Stimulated activated naive CD8-positive, alpha-beta T cell treated with anti-CD3 and anti-CD28 coated beads, Interleukin-15, Interleukin-2, amounts not matched to agents 100 ng/mL and 50 ng/mL, for 24 hours (primary cell): ENCODE measurements at regions not wholly inside any gene's neighbourhood (a gene's known extent, or its start where the extent isn't known, plus 50 kb on each side); places are given as distances from the start of the nearest gene placed in this dataset.

Experiments used
- H3K27ac Mint-ChIP-seq: one replicate; pipeline ENCODE4 v1.8.0; 2021; ENCODE audit warnings: mild to moderate bottlenecking, mixed read lengths
- H3K27me3 Mint-ChIP-seq: one replicate; pipeline ENCODE4 v1.8.0; 2021; ENCODE audit warnings: mixed read lengths
- H3K36me3 Mint-ChIP-seq: one replicate; pipeline ENCODE4 v1.8.0; 2021; ENCODE audit warnings: low read depth, mixed read lengths
- H3K4me1 Mint-ChIP-seq: one replicate; pipeline ENCODE4 v1.8.0; 2021; ENCODE audit warnings: low read depth, mixed read lengths
- H3K4me3 Mint-ChIP-seq: one replicate; pipeline ENCODE4 v1.8.0; 2021; ENCODE audit warnings: mild to moderate bottlenecking, mixed read lengths
- H3K9me3 Mint-ChIP-seq: one replicate; pipeline ENCODE4 v1.8.0; 2021; ENCODE audit warnings: mixed read lengths

DNA sequence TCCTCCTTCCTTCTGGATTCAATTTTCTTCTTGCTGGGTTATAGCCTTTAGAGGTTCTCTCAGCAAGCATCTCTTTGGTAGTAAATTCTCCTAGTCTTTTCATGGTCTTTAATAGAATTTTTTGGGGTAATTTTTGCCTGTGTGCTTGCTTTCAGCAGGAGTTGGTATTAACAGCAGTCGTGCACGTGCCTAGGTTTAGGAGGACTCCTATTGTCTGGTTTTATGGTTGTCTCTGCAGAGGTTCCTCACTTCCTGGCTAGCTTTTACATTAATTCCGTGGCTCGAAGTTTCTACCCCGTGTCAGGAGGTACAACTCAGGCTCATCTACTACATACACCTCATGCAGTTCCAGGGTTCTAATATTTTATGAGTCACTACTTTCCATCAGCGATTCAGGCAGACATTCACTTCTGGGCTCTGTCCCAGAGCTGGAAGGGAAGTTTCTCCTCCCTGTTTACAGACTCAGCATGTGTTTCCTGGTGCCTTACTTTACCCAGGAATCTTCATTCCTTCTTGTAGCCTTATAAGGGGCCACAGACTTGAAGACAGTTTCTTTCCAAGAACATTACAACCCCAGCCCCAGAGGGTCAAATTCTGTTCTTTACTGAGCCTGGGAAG lies 643.6 kb downstream of the HS3ST4 start:
- no peak overlapping the region for H3K27ac Mint-ChIP-seq
- no peaks in the 10 kb centered on the region for H3K4me1 Mint-ChIP-seq

DNA sequence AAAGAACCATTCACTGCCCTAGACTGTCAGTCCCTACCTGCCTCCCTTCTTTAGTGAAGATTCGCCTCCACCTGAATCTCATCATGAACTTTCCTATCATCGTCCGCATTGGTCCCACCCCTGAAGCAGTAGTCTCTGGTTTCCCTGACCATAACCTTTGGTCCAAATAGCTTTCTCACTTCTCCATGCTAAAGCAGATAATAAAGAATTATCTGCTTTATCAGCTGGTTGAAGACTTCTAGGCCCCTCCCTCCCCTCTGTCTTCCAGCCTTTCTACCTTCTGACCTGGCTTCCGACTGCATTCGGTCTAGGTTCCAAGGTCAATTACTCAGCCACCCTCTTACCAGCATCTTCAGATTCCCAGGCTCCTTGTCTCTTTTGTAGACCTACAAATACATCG lies 650.9 kb downstream of the HS3ST4 start:
- Mint-ChIP-seq H3K27me3 (peaks cover 5% of the 10 kb centered on the region), H3K9me3 (peaks cover 4% of the 10 kb centered on the region), H3K4me3 (no peak overlapping the region), H3K36me3 (no peaks in the 10 kb centered on the region), H3K27ac (no peak overlapping the region), H3K4me1 (no peaks in the 10 kb centered on the region)

More for the DNA sequence above, 643.6 kb downstream of the HS3ST4 start:
- Mint-ChIP-seq H3K36me3 (no peaks in the 10 kb centered on the region), H3K9me3 (peaks cover 3% of the 10 kb centered on the region), H3K4me3 (no peak overlapping the region), H3K27me3 (peaks cover 4% of the 10 kb centered on the region)

DNA sequence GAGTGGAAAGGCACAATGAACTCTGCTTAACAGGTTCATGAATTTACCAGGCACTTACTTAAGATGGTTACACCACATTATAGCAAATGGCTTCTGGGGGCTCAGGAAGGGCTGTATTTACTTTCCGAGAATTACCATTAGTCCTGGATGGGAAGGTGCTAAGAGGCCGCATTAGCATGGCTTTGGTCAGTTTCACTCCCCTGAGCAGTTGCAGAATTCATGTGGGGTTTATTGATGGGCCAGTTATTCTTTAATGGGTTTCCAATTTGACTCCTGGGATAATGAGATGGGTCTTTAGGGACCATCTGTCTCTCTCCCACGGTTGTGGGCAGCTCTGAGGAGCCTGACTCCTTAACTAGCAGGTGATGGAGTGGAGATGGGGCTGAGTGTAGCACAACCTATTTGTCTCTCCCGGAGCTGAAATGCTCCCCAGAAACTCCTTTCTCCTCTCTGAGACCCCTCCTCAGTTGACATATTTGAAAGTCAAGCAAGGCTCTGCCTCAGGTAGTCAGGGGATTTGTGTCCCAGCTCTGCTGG lies 652.5 kb downstream of the HS3ST4 start:
- Mint-ChIP-seq H3K9me3 (peaks cover 4% of the 10 kb centered on the region), H3K27me3 (peaks cover 5% of the 10 kb centered on the region)

DNA sequence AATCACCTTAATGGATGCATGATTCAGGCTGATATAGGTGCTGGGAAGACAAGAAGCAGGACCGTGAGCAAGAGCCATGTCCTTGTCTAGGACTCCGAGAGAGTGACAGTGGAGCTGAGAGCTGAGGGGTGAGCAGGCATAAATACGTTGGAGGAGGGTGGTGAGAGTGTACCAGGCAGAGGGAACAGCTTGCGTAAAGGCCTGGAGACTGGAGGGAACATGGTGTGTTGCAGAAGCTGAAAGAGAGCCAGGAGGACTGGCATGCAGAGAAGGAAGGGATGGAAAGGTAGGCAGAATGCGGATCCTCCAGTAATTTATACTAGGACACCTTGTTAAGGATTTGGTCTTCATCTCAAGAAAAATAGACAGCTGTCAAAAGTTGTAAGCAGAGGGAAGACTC lies 653.2 kb downstream of the HS3ST4 start:
- no peaks in the 10 kb centered on the region for H3K4me1 Mint-ChIP-seq
- peaks cover 5% of the 10 kb centered on the region for H3K27me3 Mint-ChIP-seq
- no peaks in the 10 kb centered on the region for H3K36me3 Mint-ChIP-seq
- H3K27ac Mint-ChIP-seq = no peak overlapping the region
- H3K4me3 Mint-ChIP-seq = no peak overlapping the region
- H3K9me3 Mint-ChIP-seq = peaks cover 4% of the 10 kb centered on the region

More for the DNA sequence above, 652.5 kb downstream of the HS3ST4 start:
- H3K4me3 Mint-ChIP-seq = no peak overlapping the region
- no peak overlapping the region for H3K27ac Mint-ChIP-seq
- no peaks in the 10 kb centered on the region for H3K36me3 Mint-ChIP-seq
- H3K4me1 Mint-ChIP-seq = no peaks in the 10 kb centered on the region

DNA sequence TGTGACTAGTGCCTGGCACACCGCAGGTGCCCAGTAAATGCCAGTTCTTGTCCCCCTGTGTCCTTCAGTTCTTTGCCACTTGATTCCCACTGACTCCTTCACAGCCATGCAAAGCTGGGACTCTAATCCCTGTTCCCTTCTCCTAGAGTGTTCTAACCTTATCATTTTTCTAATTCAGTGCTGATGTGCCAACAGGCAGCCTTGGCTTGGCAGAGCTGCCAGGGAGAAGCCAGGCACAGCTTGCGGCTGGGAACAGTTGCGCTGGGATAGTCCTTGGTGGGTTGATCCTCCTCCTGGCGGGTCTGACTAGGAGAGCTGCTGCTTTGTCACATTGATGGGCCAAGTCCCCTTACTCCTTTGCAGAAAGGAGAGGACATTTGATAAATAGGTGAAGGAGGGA lies 654.2 kb downstream of the HS3ST4 start:
- Mint-ChIP-seq H3K36me3 (no peaks in the 10 kb centered on the region), H3K27ac (no peak overlapping the region), H3K4me1 (no peaks in the 10 kb centered on the region), H3K27me3 (peaks cover 5% of the 10 kb centered on the region), H3K4me3 (no peak overlapping the region), H3K9me3 (peaks cover 4% of the 10 kb centered on the region)

DNA sequence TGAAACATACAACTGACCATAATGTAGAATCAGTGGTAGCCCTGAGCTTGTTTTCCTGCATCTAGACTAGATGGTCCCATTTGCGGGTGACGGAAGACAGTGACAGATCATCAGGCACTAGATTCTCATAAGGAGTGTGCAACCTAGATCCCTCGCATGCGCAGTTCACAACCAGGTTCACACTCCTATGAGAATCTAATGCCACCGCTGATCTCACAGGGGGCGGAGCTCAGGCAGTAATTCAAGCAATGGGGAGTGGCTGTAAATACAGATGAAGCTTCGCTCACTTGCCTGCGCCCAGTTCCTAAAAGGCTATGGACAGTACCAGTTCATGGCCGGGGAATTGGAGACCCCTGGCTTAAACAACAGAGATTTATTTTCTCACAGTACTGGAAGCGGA lies 656.3 kb downstream of the HS3ST4 start:
- Mint-ChIP-seq H3K27ac (no peak overlapping the region), H3K27me3 (peaks cover 5% of the 10 kb centered on the region), H3K36me3 (no peaks in the 10 kb centered on the region), H3K9me3 (no peaks in the 10 kb centered on the region), H3K4me3 (no peak overlapping the region), H3K4me1 (no peaks in the 10 kb centered on the region)

DNA sequence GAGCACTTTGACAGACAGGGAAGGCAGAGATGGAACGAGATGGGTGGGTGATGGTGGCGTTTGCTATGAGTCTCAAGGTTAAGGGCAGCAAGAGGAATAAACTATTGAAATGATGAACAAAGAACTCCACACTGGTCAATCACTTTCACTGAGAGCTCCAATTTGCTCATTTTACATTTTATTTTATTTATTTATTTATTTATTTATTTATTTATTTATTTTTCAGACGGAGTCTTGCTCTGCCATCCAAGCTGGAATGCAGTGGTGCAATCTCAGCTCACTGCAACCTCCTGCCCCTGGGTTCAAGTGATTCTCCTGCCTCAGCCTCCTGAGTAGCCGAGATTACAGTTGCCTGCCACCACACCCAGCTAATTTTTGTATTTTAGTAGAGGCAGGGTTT lies 669.1 kb downstream of the HS3ST4 start:
- Mint-ChIP-seq H3K4me1 (no peaks in the 10 kb centered on the region), H3K4me3 (no peak overlapping the region), H3K27ac (no peak overlapping the region), H3K9me3 (peaks cover 5% of the 10 kb centered on the region), H3K36me3 (no peaks in the 10 kb centered on the region), H3K27me3 (no peaks in the 10 kb centered on the region)

DNA sequence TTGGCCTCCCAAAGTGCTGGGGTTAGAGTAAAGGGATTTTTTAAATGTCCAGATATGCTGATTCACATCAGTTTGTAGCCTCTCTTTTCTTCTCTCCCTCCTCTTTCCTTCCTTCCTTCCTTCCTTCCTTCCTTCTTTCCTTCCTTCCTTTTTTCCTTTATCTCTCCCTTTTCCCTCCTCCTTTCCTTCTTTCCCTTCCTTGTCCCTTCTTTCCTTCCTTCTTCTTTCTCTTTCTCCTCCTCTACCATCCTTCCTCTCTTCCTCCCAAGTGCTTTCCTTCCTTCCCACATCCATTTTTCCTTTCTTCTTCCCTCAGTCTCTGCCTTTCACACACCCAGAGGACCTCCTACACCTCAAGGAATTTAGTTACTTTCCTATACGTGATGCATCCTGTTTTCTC lies 671.8 kb downstream of the HS3ST4 start:
- Mint-ChIP-seq H3K27ac (no peak overlapping the region), H3K9me3 (no peaks in the 10 kb centered on the region), H3K27me3 (no peaks in the 10 kb centered on the region), H3K4me3 (no peak overlapping the region), H3K4me1 (no peaks in the 10 kb centered on the region), H3K36me3 (no peaks in the 10 kb centered on the region)

DNA sequence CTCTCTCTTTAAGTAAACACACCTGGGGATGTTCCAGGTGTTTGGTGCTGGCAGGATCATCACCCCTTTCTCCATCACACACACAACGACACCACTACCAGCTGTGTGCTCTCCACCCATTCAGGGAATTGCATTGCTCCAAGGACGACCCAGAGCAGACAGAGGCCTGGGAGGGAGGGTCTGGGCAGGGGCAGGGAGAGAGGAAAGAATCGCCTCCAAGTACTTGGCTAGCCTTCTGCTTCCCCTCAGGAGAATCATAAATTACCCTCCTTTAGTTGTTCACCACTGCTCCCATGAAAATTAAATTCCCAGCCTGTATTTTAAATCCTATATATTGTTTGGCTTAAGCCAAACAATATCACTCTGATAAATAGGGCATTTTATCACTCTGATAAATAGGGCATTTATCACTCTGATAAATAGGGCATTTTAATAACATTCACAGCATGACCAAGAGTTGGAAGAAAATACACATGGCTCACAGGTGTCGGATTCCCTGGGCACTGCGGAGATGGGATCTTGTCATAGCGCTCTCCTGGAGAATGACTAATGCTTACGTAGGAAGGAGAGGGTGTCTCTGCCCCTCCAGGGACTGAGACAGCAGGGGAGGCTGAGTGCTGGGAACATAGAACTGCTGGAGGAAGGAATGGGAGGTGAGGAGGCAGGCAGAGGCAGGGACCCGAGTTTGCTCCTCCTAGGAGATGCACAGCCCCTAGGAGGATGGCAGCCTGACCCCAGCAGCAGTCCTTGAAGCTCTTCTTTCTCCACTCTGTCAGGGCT lies 673.6 kb downstream of the HS3ST4 start:
- no peaks in the 10 kb centered on the region for H3K27me3 Mint-ChIP-seq
- H3K4me1 Mint-ChIP-seq = no peaks in the 10 kb centered on the region
- H3K27ac Mint-ChIP-seq = no peak overlapping the region
- H3K36me3 Mint-ChIP-seq = no peaks in the 10 kb centered on the region
- H3K9me3 Mint-ChIP-seq = no peaks in the 10 kb centered on the region
- H3K4me3 Mint-ChIP-seq = no peak overlapping the region

DNA sequence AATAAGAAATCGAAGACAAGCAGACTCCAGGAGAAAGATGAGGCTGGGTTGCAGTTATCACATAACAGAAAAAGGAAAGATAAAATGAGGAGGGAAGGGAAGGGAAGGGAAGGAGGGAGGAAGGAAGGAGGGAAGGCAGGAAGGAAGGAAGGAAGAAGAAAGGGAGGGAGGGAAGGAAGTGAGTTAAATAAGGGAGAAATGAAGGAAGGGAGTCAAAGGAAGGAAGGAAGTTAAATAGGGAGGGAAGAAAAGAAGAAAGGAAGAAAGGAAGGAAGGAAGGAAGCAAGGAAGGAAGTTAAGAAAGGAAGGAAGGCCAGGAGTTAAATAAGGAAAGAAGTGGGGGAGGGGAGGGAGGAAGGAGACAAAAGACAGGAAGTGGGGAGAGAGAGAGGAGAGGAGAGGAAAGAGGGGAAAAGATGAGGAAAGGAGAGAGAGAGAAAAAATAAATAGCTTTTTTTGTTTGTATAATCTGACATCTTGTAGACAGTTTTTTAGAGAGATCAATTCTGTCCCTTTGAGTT lies 679.6 kb downstream of the HS3ST4 start:
- no peak overlapping the region for H3K27ac Mint-ChIP-seq
- no peaks in the 10 kb centered on the region for H3K4me1 Mint-ChIP-seq
- no peaks in the 10 kb centered on the region for H3K9me3 Mint-ChIP-seq
- no peak overlapping the region for H3K4me3 Mint-ChIP-seq
- no peaks in the 10 kb centered on the region for H3K36me3 Mint-ChIP-seq
- no peaks in the 10 kb centered on the region for H3K27me3 Mint-ChIP-seq

DNA sequence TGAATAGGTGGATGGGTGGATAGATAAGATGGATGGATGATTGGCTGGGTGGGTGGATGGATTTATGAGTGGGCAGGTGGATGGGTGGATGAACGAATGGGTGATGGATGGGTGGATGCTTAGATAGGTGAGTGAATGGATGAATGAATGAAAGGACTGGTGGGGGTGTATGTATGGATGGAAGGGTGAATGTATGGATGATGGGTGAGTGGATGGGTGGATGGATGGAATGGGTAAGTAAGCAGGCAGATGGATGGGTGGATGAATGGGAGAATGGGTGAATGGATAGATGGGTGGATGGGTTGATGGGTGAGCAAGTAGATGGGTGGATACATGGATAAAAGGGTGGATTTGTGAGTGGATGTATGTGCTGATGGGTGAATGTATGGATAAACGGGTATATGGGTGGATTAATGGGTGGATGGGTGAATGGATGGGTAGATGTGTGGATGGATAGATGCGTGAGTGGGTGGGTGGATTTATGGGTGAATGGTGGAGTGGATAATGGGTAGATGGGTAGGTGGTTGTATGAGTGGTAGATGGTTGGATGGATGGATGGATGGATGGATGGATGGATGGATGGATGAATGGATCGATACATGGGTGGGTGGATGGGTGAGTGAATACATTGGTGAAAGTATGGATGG lies 682.6 kb downstream of the HS3ST4 start:
- H3K9me3 Mint-ChIP-seq = no peaks in the 10 kb centered on the region
- no peaks in the 10 kb centered on the region for H3K36me3 Mint-ChIP-seq
- H3K27ac Mint-ChIP-seq = no peak overlapping the region
- H3K4me3 Mint-ChIP-seq = no peak overlapping the region
- H3K27me3 Mint-ChIP-seq = no peaks in the 10 kb centered on the region
- H3K4me1 Mint-ChIP-seq = no peaks in the 10 kb centered on the region

DNA sequence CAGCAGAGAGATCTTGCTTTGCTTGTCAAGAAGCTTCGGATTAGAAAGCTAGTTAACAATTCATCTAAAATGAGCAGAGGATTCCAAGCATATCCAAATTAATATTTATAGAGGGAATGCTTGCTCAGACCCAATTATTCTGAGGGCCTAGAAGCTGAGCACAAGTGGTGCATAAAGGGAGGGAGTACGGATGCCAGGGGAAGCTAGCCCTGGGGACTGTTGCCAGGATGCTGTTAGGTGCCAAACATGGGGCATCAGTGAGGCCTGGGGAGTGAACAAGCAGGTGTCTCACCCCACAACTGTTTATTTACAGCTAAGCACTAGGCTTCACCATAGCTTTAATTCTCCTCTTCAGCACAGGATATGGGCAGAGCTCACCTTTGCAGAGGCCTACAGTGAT lies 684.1 kb upstream of the C16orf82 start:
- no peak overlapping the region for H3K27ac Mint-ChIP-seq
- no peak overlapping the region for H3K4me3 Mint-ChIP-seq
- no peaks in the 10 kb centered on the region for H3K27me3 Mint-ChIP-seq
- H3K36me3 Mint-ChIP-seq = no peaks in the 10 kb centered on the region
- H3K4me1 Mint-ChIP-seq = no peaks in the 10 kb centered on the region
- no peaks in the 10 kb centered on the region for H3K9me3 Mint-ChIP-seq

DNA sequence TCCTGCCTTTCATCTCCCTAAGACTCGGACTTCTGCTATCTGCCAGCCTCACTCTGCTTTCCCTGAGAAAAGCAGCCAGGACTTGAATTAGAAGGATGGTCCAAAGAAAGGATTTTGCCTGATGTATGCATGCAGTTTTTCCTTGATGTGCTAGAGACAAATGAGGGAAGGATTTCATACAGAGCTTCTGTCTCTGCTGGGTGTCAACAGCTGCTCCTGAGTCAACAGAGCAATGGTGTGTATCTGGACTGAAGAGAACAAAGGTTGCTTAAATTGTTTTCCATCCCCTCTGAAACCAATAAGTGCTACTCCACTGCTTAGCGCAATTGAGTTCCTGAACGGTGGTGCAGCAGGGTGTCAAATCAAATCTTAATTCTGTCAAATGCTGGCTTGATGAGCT lies 680.6 kb upstream of the C16orf82 start:
- Mint-ChIP-seq H3K4me1 (no peaks in the 10 kb centered on the region), H3K27ac (no peak overlapping the region), H3K36me3 (no peaks in the 10 kb centered on the region), H3K9me3 (no peaks in the 10 kb centered on the region), H3K4me3 (no peak overlapping the region), H3K27me3 (peaks cover 9% of the 10 kb centered on the region)

DNA sequence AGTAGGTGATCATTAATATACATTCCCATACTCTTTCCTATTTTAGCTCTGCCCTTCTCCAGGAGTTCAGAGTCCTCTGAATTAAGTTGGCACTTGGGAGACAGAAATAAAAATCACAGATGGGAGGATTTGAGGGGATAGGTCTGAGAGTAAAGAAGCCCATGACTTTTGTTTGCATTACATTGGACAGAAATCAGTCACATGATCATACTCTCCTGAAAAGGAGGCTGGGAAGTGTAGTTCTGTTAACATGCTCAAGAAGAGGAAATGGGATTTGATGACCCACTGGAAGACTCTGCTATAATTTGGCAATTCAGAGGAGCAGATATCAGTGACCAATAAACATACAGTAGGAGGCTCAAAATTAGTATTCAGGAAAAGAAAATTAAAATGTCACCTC lies 674.9 kb upstream of the C16orf82 start:
- no peaks in the 10 kb centered on the region for H3K9me3 Mint-ChIP-seq
- no peaks in the 10 kb centered on the region for H3K4me1 Mint-ChIP-seq
- H3K4me3 Mint-ChIP-seq = no peak overlapping the region
- H3K36me3 Mint-ChIP-seq = no peaks in the 10 kb centered on the region
- H3K27ac Mint-ChIP-seq = no peak overlapping the region
- peaks cover 19% of the 10 kb centered on the region for H3K27me3 Mint-ChIP-seq

DNA sequence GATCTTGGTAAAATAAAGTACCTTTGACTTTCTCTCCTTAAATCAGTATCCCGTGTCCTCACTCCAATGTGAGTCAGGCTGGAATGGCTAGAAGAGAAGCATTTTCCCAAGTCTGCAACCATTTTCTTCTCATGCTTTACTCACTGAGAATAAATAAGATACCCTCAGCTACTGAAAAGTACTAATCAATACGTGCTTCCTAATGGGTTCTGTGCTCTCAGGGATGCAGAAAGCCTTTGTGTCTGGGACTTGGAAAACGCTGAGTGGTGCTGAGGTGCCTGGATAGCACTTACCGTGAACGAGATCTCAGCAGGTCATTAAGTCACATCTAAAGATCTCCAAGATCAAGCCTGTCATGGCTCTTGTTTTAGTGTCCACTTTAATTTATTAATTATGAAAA lies 672.3 kb upstream of the C16orf82 start:
- no peaks in the 10 kb centered on the region for H3K4me1 Mint-ChIP-seq
- H3K27me3 Mint-ChIP-seq = peaks cover 14% of the 10 kb centered on the region
- no peak overlapping the region for H3K4me3 Mint-ChIP-seq
- no peak overlapping the region for H3K27ac Mint-ChIP-seq
- no peaks in the 10 kb centered on the region for H3K36me3 Mint-ChIP-seq
- no peaks in the 10 kb centered on the region for H3K9me3 Mint-ChIP-seq
